SU-DHL-6 (cell line): ENCODE measurements at regions not wholly inside any gene's neighbourhood (a gene's known extent, or its start where the extent isn't known, plus 50 kb on each side); places are given as distances from the start of the nearest gene placed in this dataset.

Experiments used
- EZH2phosphoT487 ChIP-seq: fragments of 200-600 bp; sonication (generic), shearing (Covaris generic); conservative IDR thresholded peaks from 2 replicates; pipeline ENCODE4 v1.6.1; 2018; ENCODE audit warnings: mild to moderate bottlenecking, antibody characterized with exemption, low read length, moderate library complexity, mixed read lengths
- TF ChIP-seq, protein P1 (sequence below): fragments of 200-600 bp; sonication (generic); IDR thresholded peaks from one replicate; pipeline ENCODE4 v1.5.1; 2017; ENCODE audit warnings: antibody characterized with exemption, mild to moderate bottlenecking, low read length, moderate library complexity; ENCODE audit not compliant: insufficient read depth, poor library complexity, severe bottlenecking

- TF ChIP-seq, protein P1, sequence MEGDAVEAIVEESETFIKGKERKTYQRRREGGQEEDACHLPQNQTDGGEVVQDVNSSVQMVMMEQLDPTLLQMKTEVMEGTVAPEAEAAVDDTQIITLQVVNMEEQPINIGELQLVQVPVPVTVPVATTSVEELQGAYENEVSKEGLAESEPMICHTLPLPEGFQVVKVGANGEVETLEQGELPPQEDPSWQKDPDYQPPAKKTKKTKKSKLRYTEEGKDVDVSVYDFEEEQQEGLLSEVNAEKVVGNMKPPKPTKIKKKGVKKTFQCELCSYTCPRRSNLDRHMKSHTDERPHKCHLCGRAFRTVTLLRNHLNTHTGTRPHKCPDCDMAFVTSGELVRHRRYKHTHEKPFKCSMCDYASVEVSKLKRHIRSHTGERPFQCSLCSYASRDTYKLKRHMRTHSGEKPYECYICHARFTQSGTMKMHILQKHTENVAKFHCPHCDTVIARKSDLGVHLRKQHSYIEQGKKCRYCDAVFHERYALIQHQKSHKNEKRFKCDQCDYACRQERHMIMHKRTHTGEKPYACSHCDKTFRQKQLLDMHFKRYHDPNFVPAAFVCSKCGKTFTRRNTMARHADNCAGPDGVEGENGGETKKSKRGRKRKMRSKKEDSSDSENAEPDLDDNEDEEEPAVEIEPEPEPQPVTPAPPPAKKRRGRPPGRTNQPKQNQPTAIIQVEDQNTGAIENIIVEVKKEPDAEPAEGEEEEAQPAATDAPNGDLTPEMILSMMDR = no peak
- TF ChIP-seq EZH2phosphoT487 = no peak
Observed at GRCh38 chr11:45092901-45093760, 53.3 kb upstream of the PRDM11 start.
